ENCODE measurements at regions not wholly inside any gene's neighbourhood (a gene's known extent, or its start where the extent isn't known, plus 50 kb on each side); places are given as distances from the start of the nearest gene placed in this dataset.

DNA sequence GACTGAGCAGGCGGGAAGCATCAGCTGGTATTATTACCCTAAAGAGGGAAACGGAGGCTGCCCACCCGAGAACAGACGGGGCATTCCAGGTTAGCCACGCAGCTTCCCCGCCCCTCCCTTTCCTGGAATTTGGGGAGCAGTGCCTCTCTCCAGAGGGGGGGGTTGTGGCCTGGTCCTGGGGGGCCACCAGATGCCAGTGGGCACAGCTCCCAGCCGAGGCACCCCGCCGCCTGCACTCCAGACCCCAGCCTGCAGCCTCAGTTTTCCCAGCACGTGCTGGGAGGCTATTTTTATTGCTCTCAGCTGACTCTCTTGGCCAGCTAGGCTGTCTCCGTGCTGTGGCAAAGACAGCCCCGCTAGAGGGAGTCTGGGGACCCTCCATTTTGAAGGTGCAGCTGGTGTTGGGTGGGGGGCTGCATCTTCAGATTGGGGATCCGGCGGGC lies 62.7 kb upstream of the GSE1 start:
- no peak overlapping the region for H3K4me3 Mint-ChIP-seq

DNA sequence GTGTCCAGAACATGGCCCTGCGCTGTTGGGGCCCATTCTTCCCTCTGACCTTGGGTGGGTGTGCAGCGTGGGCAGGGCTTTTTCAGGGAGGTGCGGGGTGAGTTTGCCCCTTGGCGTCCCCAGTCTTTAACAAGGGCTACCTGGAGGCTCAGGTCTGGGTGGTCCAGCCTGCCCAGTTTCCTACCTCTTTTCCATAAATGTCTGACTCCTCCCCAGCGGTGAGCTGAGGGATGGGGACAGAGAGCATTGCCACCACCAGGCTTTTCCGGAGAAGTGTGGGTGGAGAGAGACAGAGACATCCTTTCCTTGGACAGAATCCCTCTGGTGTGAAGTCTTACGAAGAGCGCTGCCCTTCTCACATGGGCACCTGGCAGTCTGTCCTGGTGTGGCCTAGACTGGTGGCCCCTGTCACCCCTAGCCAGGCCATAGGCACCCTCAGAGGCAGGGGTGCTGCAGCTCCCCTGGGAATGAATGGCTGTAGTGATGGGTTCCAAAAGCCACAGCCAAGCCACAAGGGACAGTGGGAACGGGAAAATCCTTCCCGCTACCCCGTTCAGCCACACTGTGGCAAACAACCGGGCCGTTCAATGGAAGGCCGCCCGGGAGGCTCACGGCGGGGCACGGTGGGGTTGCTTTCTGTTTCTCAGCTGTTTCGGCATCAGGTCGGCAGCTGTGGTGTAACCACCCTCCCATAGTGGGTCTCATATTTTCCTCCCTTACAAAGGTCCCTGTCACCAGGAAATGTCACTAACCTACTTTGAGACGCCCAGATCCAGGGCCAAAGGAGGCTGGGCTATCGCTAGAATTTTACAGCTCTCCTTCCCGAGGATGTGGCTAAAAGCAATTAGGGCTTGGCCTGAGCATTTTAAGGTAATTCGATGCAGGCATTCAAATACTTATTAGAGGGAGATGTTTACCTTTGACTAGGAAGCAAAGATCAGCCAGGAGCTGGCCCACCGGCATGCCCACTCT lies 61.9 kb upstream of the GSE1 start:
- Mint-ChIP-seq H3K9me3 (no peaks in the 10 kb centered on the region), H3K4me3 (peak overlapping the region; percentile 31), H3K36me3 (ENCODE audit: low read depth) (peaks cover 7% of the 10 kb centered on the region), H3K27me3 (no peaks in the 10 kb centered on the region), H3K4me1 (peaks cover 16% of the 10 kb centered on the region), H3K27ac (no peak overlapping the region)
- no peak for ATAC-seq (replicated peaks)

More for the DNA sequence above, 62.7 kb upstream of the GSE1 start:
- Mint-ChIP-seq H3K9me3 (no peaks in the 10 kb centered on the region), H3K4me1 (peaks cover 11% of the 10 kb centered on the region), H3K27me3 (no peaks in the 10 kb centered on the region), H3K36me3 (ENCODE audit: low read depth) (peaks cover 1% of the 10 kb centered on the region), H3K27ac (no peak overlapping the region)
- no peak for ATAC-seq (replicated peaks)

GRCh38 chr16:85552980-85553435 lies 60.1 kb upstream of the GSE1 start:
- no peak for ATAC-seq (replicated peaks)
- H3K27me3 Mint-ChIP-seq = no peaks in the 10 kb centered on the region
- no peaks in the 10 kb centered on the region for H3K9me3 Mint-ChIP-seq
- H3K27ac Mint-ChIP-seq = no peak overlapping the region
- H3K36me3 Mint-ChIP-seq (ENCODE audit: low read depth) = peaks cover 7% of the 10 kb centered on the region
- peaks cover 21% of the 10 kb centered on the region for H3K4me1 Mint-ChIP-seq
- H3K4me3 Mint-ChIP-seq = peak overlapping the region; percentile 78

DNA sequence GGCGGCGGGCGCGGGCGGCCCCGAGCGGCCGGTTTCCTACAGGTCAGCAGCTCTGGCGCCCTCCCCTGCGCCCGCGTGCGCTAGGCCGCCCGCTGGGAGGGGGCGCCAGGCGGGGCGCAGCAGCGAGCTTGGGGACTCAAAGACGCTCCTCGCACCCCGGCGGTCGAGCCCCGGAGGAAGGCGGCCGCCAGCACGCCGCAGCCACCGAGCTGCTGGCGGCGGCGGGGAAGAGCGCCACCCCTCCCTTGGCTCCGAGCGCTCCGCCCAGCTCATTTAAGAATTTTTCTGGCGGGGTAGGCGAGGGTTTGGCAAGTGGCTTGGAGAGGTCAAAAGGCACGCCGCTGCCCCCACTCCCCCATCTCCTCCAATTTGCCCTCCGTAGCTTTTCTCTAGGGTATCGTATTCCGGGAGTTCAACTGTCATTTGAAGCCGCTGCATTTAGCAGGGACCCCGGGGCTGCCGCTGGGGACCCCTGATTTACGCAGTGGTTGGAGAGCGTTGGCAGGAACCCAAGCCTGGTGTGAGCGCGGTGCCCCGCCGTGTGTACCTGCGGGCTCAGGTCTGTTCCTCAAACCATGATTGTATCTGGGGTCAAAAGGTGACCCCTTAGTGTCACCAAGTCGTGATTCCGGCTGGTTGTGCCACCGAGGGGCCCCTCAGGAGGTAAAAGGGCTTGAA lies 59.5 kb upstream of the GSE1 start:
- Mint-ChIP-seq H3K4me3 (peak overlapping the region; percentile 94), H3K27ac (peak overlapping the region; percentile 95), H3K36me3 (ENCODE audit: low read depth) (peaks cover 7% of the 10 kb centered on the region), H3K27me3 (no peaks in the 10 kb centered on the region), H3K4me1 (peaks cover 26% of the 10 kb centered on the region), H3K9me3 (no peaks in the 10 kb centered on the region)
- peak; percentile 25 for ATAC-seq (replicated peaks)

DNA sequence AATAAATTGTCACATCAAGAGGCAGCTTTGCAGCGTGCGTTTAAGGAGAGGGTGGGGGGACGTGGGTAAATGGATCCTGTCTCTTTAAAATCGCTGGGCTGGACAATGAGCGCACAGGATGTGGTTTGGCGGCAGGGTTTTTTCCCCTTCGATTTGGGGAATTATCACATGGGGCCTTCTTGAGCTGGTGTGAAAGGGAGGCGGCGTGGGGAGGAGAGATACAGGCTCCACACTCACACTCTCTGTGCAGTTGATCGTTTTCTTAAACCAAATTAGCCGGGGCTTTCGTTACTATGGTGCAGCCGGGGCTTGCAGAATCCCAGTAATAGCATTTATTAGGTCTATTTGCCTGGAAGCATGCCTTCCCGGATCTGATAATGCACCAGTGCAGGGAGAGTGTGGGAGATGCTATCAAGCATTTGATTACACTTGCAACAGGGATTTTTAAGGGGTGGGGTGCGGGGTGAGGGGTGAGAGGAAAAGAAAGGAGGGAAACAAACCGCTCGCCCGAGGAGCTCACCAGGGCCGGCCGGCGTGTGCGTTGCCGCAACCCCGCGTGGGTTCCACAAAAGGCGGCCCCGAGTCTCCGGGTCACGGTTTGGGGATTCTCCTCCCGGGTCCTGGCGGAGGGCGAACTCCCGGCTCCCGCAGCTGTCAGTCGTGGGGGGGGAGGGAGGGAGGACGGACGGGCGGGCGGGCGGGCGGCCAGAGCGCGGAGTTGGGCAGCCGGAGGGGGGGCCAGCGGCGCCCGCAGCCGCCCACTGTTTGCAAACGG lies 58.8 kb upstream of the GSE1 start:
- Mint-ChIP-seq H3K4me1 (peaks cover 27% of the 10 kb centered on the region), H3K27ac (peak overlapping the region; percentile 95)

DNA sequence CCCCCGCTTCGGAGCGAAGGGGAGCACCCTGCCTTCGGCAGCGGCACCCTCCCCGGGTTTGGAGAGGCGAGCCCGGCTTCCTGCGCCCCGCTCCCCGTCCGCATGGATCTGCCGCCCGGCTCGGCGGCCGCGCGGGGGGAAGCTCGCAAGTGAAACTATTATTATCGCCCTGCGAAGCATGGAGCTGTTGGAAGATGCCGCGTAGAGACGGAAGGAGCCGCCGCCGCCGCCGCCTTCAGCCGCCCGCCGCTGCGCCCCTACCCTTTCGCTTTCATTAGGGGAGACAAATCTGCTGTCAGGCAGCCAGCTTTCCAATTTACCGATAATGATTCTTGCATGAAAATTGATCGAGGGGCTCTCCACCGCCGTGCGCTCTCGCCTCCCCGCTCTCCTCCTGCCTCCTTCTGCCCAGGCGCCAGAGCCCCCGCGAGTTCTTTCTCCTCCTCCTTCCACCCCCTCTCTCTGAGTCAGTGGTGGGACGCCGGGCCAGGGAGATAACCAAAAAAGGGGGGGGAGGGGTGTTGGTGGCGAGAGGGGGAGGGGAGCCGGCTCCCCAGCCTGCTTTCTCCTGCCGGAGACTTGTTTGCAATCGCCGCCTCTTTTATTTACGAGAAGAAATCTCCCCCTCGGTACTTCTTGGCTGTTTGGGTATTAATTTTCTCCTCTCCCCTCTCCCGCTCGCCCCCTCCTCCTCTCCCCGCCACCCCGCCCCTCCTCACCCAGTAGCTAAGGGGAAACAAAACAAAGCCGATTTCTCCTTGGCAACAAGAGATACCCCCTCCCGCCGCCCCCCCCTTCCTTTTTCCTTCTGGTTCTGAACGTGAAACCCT lies 58.0 kb upstream of the GSE1 start:
- Mint-ChIP-seq H3K4me3 (peak overlapping the region; percentile 94), H3K4me1 (peaks cover 27% of the 10 kb centered on the region), H3K36me3 (ENCODE audit: low read depth) (peaks cover 7% of the 10 kb centered on the region), H3K27me3 (no peaks in the 10 kb centered on the region), H3K27ac (peak overlapping the region; percentile 94), H3K9me3 (no peaks in the 10 kb centered on the region)
- peak; percentile 37 for ATAC-seq (replicated peaks)

More for the DNA sequence above, 58.8 kb upstream of the GSE1 start:
- Mint-ChIP-seq H3K36me3 (ENCODE audit: low read depth) (peaks cover 7% of the 10 kb centered on the region), H3K27me3 (no peaks in the 10 kb centered on the region), H3K9me3 (no peaks in the 10 kb centered on the region), H3K4me3 (peak overlapping the region; percentile 94)
- peak; percentile 84 for ATAC-seq (replicated peaks)

GRCh38 chr16:85555719-85556455 lies 57.2 kb upstream of the GSE1 start:
- peaks cover 7% of the 10 kb centered on the region for H3K36me3 Mint-ChIP-seq (ENCODE audit: low read depth)
- peaks cover 27% of the 10 kb centered on the region for H3K4me1 Mint-ChIP-seq
- peak overlapping the region; percentile 94 for H3K4me3 Mint-ChIP-seq
- ATAC-seq (replicated peaks) = no peak
- no peaks in the 10 kb centered on the region for H3K27me3 Mint-ChIP-seq
- H3K9me3 Mint-ChIP-seq = no peaks in the 10 kb centered on the region
- H3K27ac Mint-ChIP-seq = peak overlapping the region; percentile 94

DNA sequence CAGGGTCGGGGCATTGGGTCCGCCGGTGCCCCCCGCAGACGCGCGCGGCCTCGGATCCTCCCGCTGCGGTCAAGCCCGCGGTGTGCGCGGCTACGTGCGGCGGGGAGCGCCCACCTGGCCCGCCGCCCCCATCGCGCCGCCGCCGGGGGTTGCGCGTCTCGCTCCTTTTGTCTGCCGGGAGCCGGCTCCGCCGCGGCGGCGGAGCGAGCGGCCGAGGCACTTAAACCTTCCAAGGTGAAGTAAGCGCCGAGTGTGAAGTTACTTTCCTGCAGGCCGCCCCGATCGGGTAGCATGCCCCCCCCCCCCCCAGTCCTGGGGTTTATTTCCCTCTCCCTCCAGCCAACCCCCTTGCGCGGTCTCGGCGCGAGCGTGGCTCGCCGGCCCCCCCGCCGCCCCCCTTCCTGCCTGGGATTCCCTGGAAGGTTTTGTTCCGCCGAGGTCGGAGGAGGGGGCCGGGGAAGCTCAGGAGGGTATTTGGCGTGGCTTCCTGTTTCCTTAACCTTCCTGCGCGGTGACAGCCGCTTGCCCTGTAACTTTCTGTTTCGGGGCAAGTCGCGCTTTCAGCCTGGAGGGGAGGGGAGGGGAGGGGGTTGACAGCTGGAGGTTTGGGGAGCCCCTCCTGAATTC lies 56.6 kb upstream of the GSE1 start:
- peaks cover 27% of the 10 kb centered on the region for H3K4me1 Mint-ChIP-seq
- ATAC-seq (replicated peaks) = peak; percentile 47
- H3K27me3 Mint-ChIP-seq = no peaks in the 10 kb centered on the region
- peak overlapping the region; percentile 94 for H3K4me3 Mint-ChIP-seq
- H3K9me3 Mint-ChIP-seq = no peaks in the 10 kb centered on the region
- peak overlapping the region; percentile 94 for H3K27ac Mint-ChIP-seq
- H3K36me3 Mint-ChIP-seq (ENCODE audit: low read depth) = peaks cover 7% of the 10 kb centered on the region

DNA sequence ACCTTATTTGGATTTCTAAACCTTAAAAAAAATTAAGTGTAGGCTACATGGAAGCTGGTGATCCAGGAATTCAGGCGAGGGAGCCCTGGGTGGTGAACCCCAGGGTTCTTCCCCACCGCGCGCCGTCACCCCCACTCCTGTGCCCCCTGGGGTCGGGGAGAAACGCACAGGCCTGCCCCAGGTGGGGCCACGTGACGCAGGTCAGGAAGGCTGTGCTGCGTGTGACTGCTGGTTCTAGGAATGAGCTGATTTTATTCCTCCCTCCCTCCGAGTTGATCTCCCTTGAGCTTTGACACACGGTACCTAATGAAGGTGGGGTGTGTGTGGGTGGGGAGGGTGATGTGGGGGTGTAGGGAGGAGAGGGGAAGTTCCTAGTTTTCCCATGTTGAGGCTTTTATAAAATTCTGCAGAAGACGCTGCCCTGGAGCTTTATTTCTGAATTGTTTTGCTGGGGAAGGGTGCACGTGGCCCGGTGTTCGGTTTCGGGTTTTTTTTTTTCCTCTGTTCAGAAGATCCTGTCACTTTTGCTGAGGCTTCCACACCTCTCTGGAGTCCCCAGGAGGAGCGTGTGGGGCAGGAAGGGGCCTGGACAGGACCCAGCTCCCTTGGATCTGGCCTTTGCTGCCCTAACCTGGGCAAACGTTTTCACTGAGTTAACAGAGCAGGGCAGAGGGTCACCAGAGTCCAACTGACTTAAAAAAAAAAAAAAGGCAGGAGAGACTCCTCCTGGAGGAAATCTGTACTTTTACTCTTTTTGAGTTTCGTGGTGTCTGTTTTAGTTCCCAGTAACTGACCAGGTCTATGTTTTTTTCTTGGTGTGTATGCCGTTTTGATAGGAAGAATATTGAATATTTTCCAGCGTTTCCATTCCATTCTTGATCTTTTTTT lies 55.8 kb upstream of the GSE1 start:
- Mint-ChIP-seq H3K4me1 (peaks cover 27% of the 10 kb centered on the region), H3K9me3 (no peaks in the 10 kb centered on the region), H3K36me3 (ENCODE audit: low read depth) (peaks cover 7% of the 10 kb centered on the region), H3K4me3 (peak overlapping the region; percentile 94), H3K27me3 (no peaks in the 10 kb centered on the region), H3K27ac (peak overlapping the region; percentile 65)
- ATAC-seq (replicated peaks) = peak; percentile 37

DNA sequence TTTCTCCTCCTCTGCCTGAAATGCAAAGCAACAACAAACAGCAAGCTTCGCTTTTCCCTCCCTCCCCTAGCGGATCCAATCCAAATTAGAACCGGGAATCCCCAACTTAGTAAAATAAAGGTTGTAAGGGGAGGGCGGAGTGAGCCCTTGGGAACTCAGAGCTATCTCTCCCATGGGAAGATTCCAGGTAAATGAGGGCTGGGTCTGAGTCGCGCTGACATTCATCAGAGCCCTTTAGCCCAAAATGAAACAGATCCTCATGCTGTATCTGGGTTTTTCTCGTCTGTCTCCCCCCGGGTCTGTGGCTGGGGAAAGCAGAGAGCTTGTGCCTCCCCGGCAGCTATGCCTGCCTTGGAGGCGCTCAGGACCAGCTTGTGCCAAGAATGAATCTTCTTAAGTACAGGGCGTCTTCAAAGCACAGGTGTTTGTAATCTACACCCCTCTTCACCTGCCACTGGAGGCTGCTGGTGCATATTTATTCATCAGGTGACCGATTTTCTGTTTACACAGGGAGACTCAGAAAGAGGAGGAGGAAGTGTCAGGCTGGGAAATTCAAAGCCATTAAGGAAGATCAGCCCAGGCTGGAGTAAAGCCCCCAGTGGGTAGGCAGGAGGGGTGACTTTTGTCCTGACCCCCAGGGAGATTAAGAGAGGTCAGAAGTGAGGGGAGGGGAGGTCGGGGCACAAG lies 55.0 kb upstream of the GSE1 start:
- peak overlapping the region; percentile 65 for H3K27ac Mint-ChIP-seq
- H3K4me1 Mint-ChIP-seq = peaks cover 22% of the 10 kb centered on the region
- H3K9me3 Mint-ChIP-seq = no peaks in the 10 kb centered on the region
- H3K27me3 Mint-ChIP-seq = no peaks in the 10 kb centered on the region
- peak overlapping the region; percentile 94 for H3K4me3 Mint-ChIP-seq
- peaks cover 7% of the 10 kb centered on the region for H3K36me3 Mint-ChIP-seq (ENCODE audit: low read depth)
- ATAC-seq (replicated peaks) = no peak

DNA sequence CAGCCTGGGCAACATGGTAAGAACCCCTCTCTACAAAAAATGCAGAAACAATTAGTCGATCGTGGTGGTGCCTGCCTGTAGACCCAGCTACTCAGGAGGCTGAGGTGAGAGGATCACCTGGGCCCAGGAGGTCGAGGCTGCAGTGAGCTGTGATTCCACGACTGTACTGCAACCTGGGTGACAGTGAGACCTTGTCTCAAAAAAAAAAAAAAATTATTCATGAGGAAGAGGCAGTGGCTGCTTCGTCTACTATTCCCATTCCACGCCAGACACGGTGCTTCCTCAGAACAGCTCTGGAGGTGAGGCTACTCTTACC lies 52.2 kb upstream of the GSE1 start:
- Mint-ChIP-seq H3K9me3 (no peaks in the 10 kb centered on the region), H3K4me1 (peaks cover 22% of the 10 kb centered on the region), H3K27me3 (no peaks in the 10 kb centered on the region), H3K4me3 (no peak overlapping the region), H3K36me3 (ENCODE audit: low read depth) (peaks cover 1% of the 10 kb centered on the region), H3K27ac (no peak overlapping the region)
- no peak for ATAC-seq (replicated peaks)
